ENCODE measurements at regions not wholly inside any gene's neighbourhood (a gene's known extent, or its start where the extent isn't known, plus 50 kb on each side); places are given as distances from the start of the nearest gene placed in this dataset.
"Not testable (repeated sequence)": the region's sequence is repeated elsewhere in the genome, so short reads cannot be mapped to it uniquely, and the experiment has no call there.

DNA sequence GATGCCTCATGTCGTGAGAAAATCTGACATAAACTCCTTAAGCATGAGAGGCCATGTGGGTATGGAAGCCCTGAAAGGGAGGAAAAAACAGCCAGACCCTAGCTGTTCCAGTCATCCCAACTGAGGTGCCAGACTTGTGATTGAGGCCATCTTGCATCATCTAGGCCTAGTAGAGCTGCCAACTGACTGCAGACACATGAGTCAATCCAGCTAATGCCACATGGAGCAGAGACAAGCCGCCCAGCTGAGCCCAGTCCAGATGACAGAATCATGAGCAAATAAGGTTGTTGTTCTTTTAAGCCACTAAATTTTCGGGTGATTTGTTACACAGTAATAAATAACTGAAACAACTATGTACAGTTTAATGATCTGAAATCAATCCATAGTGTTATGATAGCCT is 680.9 kb downstream of the MAFB start:
- Histone ChIP-seq H3K79me2 (ENCODE audit: insufficient read depth, low read length) (no peaks in the 10 kb centered on the region), H3F3A (ENCODE audit: insufficient read depth, low read length) (no peaks in the 10 kb centered on the region), H3K4me3 (ENCODE audit: low read depth, low read length, poor library complexity, severe bottlenecking) (no peak overlapping the region), H3K27me3 (ENCODE audit: insufficient read depth, low read length) (no peaks in the 10 kb centered on the region), H3K4me2 (ENCODE audit: low read length) (no peak overlapping the region), H3K9ac (ENCODE audit: low read length) (no peak overlapping the region), H3K27ac (ENCODE audit: low read depth, low read length, poor library complexity, severe bottlenecking) (no peak overlapping the region), H3K9me3 (ENCODE audit: low read length) (no peaks in the 10 kb centered on the region), H3K36me3 (ENCODE audit: insufficient read depth, low read length) (no peaks in the 10 kb centered on the region), H2AFZ (ENCODE audit: low read length) (no peak overlapping the region), H3K9me2 (ENCODE audit: low read depth, low read length) (no peaks in the 10 kb centered on the region), H3K4me1 (ENCODE audit: insufficient read depth, low read length, severe bottlenecking) (no peaks in the 10 kb centered on the region), H4K20me1 (ENCODE audit: insufficient read depth, low read length) (no peaks in the 10 kb centered on the region)
- TF ChIP-seq, protein P1, sequence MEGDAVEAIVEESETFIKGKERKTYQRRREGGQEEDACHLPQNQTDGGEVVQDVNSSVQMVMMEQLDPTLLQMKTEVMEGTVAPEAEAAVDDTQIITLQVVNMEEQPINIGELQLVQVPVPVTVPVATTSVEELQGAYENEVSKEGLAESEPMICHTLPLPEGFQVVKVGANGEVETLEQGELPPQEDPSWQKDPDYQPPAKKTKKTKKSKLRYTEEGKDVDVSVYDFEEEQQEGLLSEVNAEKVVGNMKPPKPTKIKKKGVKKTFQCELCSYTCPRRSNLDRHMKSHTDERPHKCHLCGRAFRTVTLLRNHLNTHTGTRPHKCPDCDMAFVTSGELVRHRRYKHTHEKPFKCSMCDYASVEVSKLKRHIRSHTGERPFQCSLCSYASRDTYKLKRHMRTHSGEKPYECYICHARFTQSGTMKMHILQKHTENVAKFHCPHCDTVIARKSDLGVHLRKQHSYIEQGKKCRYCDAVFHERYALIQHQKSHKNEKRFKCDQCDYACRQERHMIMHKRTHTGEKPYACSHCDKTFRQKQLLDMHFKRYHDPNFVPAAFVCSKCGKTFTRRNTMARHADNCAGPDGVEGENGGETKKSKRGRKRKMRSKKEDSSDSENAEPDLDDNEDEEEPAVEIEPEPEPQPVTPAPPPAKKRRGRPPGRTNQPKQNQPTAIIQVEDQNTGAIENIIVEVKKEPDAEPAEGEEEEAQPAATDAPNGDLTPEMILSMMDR (IDR thresholded peaks at IDR 0.05; ENCODE audit: low read length): no peak
- TF ChIP-seq EZH2 (IDR thresholded peaks at IDR 0.05; ENCODE audit: borderline replicate concordance, low read length): no peak

DNA sequence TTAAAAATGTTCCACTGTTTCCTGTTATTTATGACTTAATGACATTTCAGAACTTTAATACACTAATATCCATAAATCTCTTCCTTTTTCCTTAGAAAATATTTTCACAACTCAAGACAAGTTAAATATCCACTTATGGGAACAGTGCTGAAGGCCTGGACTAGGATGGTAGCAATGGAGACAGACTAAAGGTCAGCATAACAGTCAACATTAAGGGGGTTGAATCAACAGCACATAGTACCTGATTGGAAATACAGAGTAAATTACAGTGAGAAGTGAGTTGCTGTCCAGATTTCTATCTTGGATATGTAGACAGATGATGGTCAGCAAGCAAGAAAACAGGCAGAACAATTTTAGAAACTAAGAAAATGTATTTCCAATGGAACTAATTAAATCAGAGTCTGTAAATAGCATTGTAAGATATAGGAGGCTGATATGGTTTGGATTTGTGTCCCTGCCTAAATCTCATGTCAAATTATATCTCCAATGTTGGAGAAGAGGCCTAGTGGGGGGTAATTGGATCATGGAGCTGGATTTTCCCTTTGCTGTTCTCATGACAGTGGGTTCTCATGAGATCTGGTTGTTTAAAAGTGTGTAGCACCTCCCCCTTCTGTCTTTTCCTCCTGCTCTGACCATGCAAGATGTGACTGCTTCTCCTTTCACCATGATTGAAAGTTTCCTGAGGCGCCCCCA is 682.7 kb downstream of the MAFB start:
- H3K27ac ChIP-seq (ENCODE audit: low read depth, low read length, poor library complexity, severe bottlenecking): no peak overlapping the region
- H3K4me3 ChIP-seq (ENCODE audit: low read depth, low read length, poor library complexity, severe bottlenecking): no peak overlapping the region
- no peaks in the 10 kb centered on the region for H3F3A ChIP-seq (ENCODE audit: insufficient read depth, low read length)
- no peak overlapping the region for H3K9ac ChIP-seq (ENCODE audit: low read length)
- no peaks in the 10 kb centered on the region for H3K9me2 ChIP-seq (ENCODE audit: low read depth, low read length)
- no peak overlapping the region for H3K4me2 ChIP-seq (ENCODE audit: low read length)
- H3K27me3 ChIP-seq (ENCODE audit: insufficient read depth, low read length): no peaks in the 10 kb centered on the region
- no peaks in the 10 kb centered on the region for H3K79me2 ChIP-seq (ENCODE audit: insufficient read depth, low read length)
- no peaks in the 10 kb centered on the region for H3K36me3 ChIP-seq (ENCODE audit: insufficient read depth, low read length)
- H3K9me3 ChIP-seq (ENCODE audit: low read length): no peaks in the 10 kb centered on the region
- H3K4me1 ChIP-seq (ENCODE audit: insufficient read depth, low read length, severe bottlenecking): no peaks in the 10 kb centered on the region
- TF ChIP-seq EZH2 (IDR thresholded peaks at IDR 0.05; ENCODE audit: borderline replicate concordance, low read length): no peak
- TF ChIP-seq, protein P1 (IDR thresholded peaks at IDR 0.05; ENCODE audit: low read length): no peak
- no peaks in the 10 kb centered on the region for H4K20me1 ChIP-seq (ENCODE audit: insufficient read depth, low read length)
- no peak overlapping the region for H2AFZ ChIP-seq (ENCODE audit: low read length)

DNA sequence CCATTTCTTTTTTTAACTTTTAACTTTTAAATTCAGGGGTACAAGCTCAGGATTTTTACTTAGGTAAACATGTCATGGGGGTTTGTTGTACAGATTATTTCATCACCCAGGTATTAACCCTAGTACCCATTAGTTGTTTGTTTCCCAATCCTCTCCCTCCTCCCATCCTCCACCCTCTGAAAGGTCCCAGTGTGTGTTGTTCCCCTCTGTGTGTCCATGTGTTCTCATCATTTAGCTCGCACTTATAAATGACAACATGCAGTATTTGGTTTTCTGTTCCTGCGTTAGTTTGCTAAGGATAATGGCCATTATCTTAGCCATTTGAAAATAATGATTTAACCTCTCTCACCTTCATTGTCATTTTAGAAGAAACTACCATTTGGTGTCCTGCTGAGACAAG is 684.9 kb downstream of the MAFB start:
- not testable (repeated sequence) for H3K9ac ChIP-seq (ENCODE audit: low read length); H4K20me1 ChIP-seq (ENCODE audit: insufficient read depth, low read length); H3K9me3 ChIP-seq (ENCODE audit: low read length); H3K4me1 ChIP-seq (ENCODE audit: insufficient read depth, low read length, severe bottlenecking); H3K27ac ChIP-seq (ENCODE audit: low read depth, low read length, poor library complexity, severe bottlenecking); H3K4me2 ChIP-seq (ENCODE audit: low read length); H3K79me2 ChIP-seq (ENCODE audit: insufficient read depth, low read length); H3K27me3 ChIP-seq (ENCODE audit: insufficient read depth, low read length); H3K9me2 ChIP-seq (ENCODE audit: low read depth, low read length); H3K4me3 ChIP-seq (ENCODE audit: low read depth, low read length, poor library complexity, severe bottlenecking); H2AFZ ChIP-seq (ENCODE audit: low read length); H3F3A ChIP-seq (ENCODE audit: insufficient read depth, low read length); H3K36me3 ChIP-seq (ENCODE audit: insufficient read depth, low read length)

DNA sequence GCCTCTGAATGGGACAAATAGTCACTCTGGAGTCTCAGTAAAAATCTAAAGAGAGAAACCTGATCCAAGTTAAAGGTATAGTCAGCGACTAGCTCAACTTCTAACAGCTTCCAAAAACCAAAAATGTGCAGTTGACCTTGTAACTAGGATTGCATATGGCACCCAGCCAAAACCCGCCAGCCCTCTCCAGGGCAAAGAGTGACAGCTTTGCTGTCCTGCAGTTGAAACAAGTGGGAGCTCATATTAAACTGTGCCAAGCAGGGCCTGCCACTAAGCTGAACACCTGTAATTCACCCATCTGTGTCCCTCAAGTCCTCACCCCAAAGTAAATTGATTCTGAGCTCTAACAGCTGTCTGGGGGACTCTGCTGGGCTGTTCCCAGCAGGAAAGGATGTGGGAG is 695.3 kb downstream of the MAFB start:
- no peak for TF ChIP-seq EZH2 (IDR thresholded peaks at IDR 0.05; ENCODE audit: borderline replicate concordance, low read length)
- TF ChIP-seq, protein P1 (IDR thresholded peaks at IDR 0.05; ENCODE audit: low read length): no peak
- no peak overlapping the region for H3K27ac ChIP-seq (ENCODE audit: low read depth, low read length, poor library complexity, severe bottlenecking)
- H3K9me2 ChIP-seq (ENCODE audit: low read depth, low read length): no peaks in the 10 kb centered on the region
- H3F3A ChIP-seq (ENCODE audit: insufficient read depth, low read length): no peaks in the 10 kb centered on the region
- H4K20me1 ChIP-seq (ENCODE audit: insufficient read depth, low read length): no peaks in the 10 kb centered on the region
- no peaks in the 10 kb centered on the region for H3K79me2 ChIP-seq (ENCODE audit: insufficient read depth, low read length)
- H3K9me3 ChIP-seq (ENCODE audit: low read length): no peaks in the 10 kb centered on the region
- H3K4me3 ChIP-seq (ENCODE audit: low read depth, low read length, poor library complexity, severe bottlenecking): no peak overlapping the region
- H2AFZ ChIP-seq (ENCODE audit: low read length): no peak overlapping the region
- H3K9ac ChIP-seq (ENCODE audit: low read length): no peak overlapping the region
- no peaks in the 10 kb centered on the region for H3K36me3 ChIP-seq (ENCODE audit: insufficient read depth, low read length)
- no peaks in the 10 kb centered on the region for H3K4me1 ChIP-seq (ENCODE audit: insufficient read depth, low read length, severe bottlenecking)
- no peaks in the 10 kb centered on the region for H3K27me3 ChIP-seq (ENCODE audit: insufficient read depth, low read length)
- no peak overlapping the region for H3K4me2 ChIP-seq (ENCODE audit: low read length)
